RWPE2 (cell line): ENCODE measurements at regions not wholly inside any gene's neighbourhood (a gene's known extent, or its start where the extent isn't known, plus 50 kb on each side); places are given as distances from the start of the nearest gene placed in this dataset.
"Not testable (repeated sequence)": the region's sequence is repeated elsewhere in the genome, so short reads cannot be mapped to it uniquely, and the experiment has no call there.

ENCODE experiments used
- ATAC-seq: fragments of 200-7000 bp; cut with Tn5 transposase; 3 replicates; pipeline ENCODE4 v1.9.1; 2021; ENCODE audit warnings: low read depth
- DNase-seq: peaks from one replicate; pipeline ENCODE4 v3.0.0-alpha.2; 2020; ENCODE audit warnings: low spot score
- H3K27ac ChIP-seq: fragments of 450-650 bp; 2 replicates; pipeline ENCODE4 v1.5.1; 2017; ENCODE audit warnings: mild to moderate bottlenecking; ENCODE audit not compliant: poor library complexity, severe bottlenecking
- H3K27me3 ChIP-seq: fragments of 250-450 bp; sonication (Bioruptor Pico); 2 replicates; pipeline ENCODE4 v1.5.1; 2021; ENCODE audit warnings: mild to moderate bottlenecking, moderate library complexity; ENCODE audit not compliant: insufficient read depth, poor library complexity, severe bottlenecking
- H3K36me3 ChIP-seq: fragments of 250-450 bp; sonication (Bioruptor Pico); 2 replicates; pipeline ENCODE4 v1.5.1; 2020; ENCODE audit warnings: low read depth, mild to moderate bottlenecking, moderate library complexity
- H3K4me1 ChIP-seq: fragments of 250-450 bp; sonication (Bioruptor Pico); 2 replicates; pipeline ENCODE4 v1.5.1; 2021; ENCODE audit warnings: mild to moderate bottlenecking, moderate library complexity; ENCODE audit not compliant: insufficient read depth, poor library complexity, severe bottlenecking
- H3K4me3 ChIP-seq: fragments of 250-450 bp; sonication (Bioruptor Pico); 2 replicates; pipeline ENCODE4 v1.5.1; 2021; ENCODE audit warnings: mild to moderate bottlenecking, moderate library complexity; ENCODE audit not compliant: severe bottlenecking
- H3K9me3 ChIP-seq: fragments of 250-450 bp; sonication (Bioruptor Pico); 2 replicates; pipeline ENCODE4 v1.5.1; 2021; ENCODE audit warnings: mild to moderate bottlenecking, moderate library complexity; ENCODE audit not compliant: severe bottlenecking
- TF ChIP-seq, protein P1 (sequence below): fragments of 450-650 bp; IDR thresholded peaks from one replicate; pipeline ENCODE4 v1.5.1; 2017; ENCODE audit warnings: mild to moderate bottlenecking, moderate library complexity; ENCODE audit not compliant: poor library complexity, severe bottlenecking

- Histone ChIP-seq H3K9me3 (no peaks in the 10 kb centered on the region), H3K27me3 (no peaks in the 10 kb centered on the region), H3K36me3 (no peaks in the 10 kb centered on the region), H3K4me3 (no peak overlapping the region), H3K27ac (no peak overlapping the region), H3K4me1 (no peaks in the 10 kb centered on the region)
- TF ChIP-seq, protein P1, sequence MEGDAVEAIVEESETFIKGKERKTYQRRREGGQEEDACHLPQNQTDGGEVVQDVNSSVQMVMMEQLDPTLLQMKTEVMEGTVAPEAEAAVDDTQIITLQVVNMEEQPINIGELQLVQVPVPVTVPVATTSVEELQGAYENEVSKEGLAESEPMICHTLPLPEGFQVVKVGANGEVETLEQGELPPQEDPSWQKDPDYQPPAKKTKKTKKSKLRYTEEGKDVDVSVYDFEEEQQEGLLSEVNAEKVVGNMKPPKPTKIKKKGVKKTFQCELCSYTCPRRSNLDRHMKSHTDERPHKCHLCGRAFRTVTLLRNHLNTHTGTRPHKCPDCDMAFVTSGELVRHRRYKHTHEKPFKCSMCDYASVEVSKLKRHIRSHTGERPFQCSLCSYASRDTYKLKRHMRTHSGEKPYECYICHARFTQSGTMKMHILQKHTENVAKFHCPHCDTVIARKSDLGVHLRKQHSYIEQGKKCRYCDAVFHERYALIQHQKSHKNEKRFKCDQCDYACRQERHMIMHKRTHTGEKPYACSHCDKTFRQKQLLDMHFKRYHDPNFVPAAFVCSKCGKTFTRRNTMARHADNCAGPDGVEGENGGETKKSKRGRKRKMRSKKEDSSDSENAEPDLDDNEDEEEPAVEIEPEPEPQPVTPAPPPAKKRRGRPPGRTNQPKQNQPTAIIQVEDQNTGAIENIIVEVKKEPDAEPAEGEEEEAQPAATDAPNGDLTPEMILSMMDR, result no peak
- ATAC-seq (no peak), DNase-seq (no peak)
These were observed 57.7 kb upstream of the AADACL2 start for GRCh38 chr3:151675858-151676615.

DNA sequence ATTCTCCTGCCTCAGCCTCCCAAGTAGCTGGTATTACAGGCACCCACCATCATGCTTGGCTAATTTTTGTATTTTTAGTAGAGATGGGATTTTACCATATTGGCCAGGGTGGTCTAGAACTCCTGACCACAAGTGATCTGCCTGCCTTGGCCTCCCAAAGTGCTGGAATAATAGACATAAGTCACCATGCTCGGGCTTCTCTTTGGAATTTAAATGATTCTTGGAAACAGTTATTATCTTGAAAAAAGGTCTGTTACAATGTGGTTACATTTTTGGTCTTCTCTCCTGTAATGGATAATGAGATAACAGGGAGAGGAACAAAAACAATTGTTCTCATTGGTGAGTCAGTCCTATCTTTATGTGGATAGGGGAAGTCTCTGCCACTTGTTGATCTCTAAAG is 59.8 kb upstream of the AADACL2 start:
- H3K36me3 ChIP-seq, result no peaks in the 10 kb centered on the region
- H3K27ac ChIP-seq, result no peak overlapping the region
- no peak overlapping the region for H3K4me3 ChIP-seq
- no peaks in the 10 kb centered on the region for H3K27me3 ChIP-seq
- ATAC-seq (no peak), DNase-seq (no peak)
- no peaks in the 10 kb centered on the region for H3K9me3 ChIP-seq
- TF ChIP-seq, protein P1, result no peak
- no peaks in the 10 kb centered on the region for H3K4me1 ChIP-seq

GRCh38 chr3:151667762-151668161 is 66.0 kb upstream of the AADACL2 start:
- H3K4me3 ChIP-seq, DNase-seq, H3K9me3 ChIP-seq, H3K4me1 ChIP-seq, H3K36me3 ChIP-seq, ATAC-seq, H3K27me3 ChIP-seq, H3K27ac ChIP-seq: not testable (repeated sequence)

GRCh38 chr3:151660885-151661284 is 72.8 kb upstream of the AADACL2 start:
- H3K9me3 ChIP-seq, result no peaks in the 10 kb centered on the region
- DNase-seq (no peak), ATAC-seq (no peak)
- H3K36me3 ChIP-seq, result no peaks in the 10 kb centered on the region
- no peak overlapping the region for H3K27ac ChIP-seq
- no peaks in the 10 kb centered on the region for H3K27me3 ChIP-seq
- TF ChIP-seq, protein P1, result peak; percentile 31
- no peaks in the 10 kb centered on the region for H3K4me1 ChIP-seq
- no peak overlapping the region for H3K4me3 ChIP-seq

- Histone ChIP-seq H3K4me3 (no peak overlapping the region), H3K27ac (no peak overlapping the region), H3K36me3 (no peaks in the 10 kb centered on the region), H3K27me3 (no peaks in the 10 kb centered on the region), H3K9me3 (no peaks in the 10 kb centered on the region), H3K4me1 (no peaks in the 10 kb centered on the region)
- ATAC-seq (no peak), DNase-seq (no peak)
- TF ChIP-seq, protein P1, result no peak
These were observed 88.7 kb upstream of the AADACL2 start for GRCh38 chr3:151644986-151645385.
